Activated CD4-positive, alpha-beta T cell treated with anti-CD3 and anti-CD28 coated beads, Interleukin-2, amount 10 ng/mL, durations not matched to agents 7 days and 5 days (primary cell): ENCODE measurements at regions not wholly inside any gene's neighbourhood (a gene's known extent, or its start where the extent isn't known, plus 50 kb on each side); places are given as distances from the start of the nearest gene placed in this dataset.

ENCODE experiments used
- CTCF ChIA-PET: fragments of 350-600 bp; sonication (Branson Sonifier 250); formaldehyde crosslinking; loops from one replicate; lab custom pipeline; 2021; ENCODE audit warnings: antibody characterized with exemption; lab: Charles Lee
- POLR2A ChIA-PET: fragments of 350-600 bp; sonication (Branson Sonifier 250); formaldehyde crosslinking; loops from one replicate; lab custom pipeline; 2021; ENCODE audit warnings: antibody characterized with exemption; lab: Charles Lee
- DNase-seq: peaks from one replicate; pipeline ENCODE4 v3.0.0-alpha.2; 2020
- H3K27ac Mint-ChIP-seq: one replicate; pipeline ENCODE4 v1.8.0; 2021; ENCODE audit warnings: mild to moderate bottlenecking, moderate library complexity, mixed read lengths
- H3K27me3 Mint-ChIP-seq: one replicate; pipeline ENCODE4 v1.8.0; 2021; ENCODE audit warnings: mixed read lengths
- H3K36me3 Mint-ChIP-seq: one replicate; pipeline ENCODE4 v1.8.0; 2021; ENCODE audit warnings: low read depth, mixed read lengths
- H3K4me1 Mint-ChIP-seq: one replicate; pipeline ENCODE4 v1.8.0; 2021; ENCODE audit warnings: mixed read lengths
- H3K4me3 Mint-ChIP-seq: one replicate; pipeline ENCODE4 v1.8.0; 2021; ENCODE audit warnings: mild to moderate bottlenecking, moderate library complexity, mixed read lengths
- H3K9me3 Mint-ChIP-seq: one replicate; pipeline ENCODE4 v1.8.0; 2021; ENCODE audit warnings: mixed read lengths

DNA sequence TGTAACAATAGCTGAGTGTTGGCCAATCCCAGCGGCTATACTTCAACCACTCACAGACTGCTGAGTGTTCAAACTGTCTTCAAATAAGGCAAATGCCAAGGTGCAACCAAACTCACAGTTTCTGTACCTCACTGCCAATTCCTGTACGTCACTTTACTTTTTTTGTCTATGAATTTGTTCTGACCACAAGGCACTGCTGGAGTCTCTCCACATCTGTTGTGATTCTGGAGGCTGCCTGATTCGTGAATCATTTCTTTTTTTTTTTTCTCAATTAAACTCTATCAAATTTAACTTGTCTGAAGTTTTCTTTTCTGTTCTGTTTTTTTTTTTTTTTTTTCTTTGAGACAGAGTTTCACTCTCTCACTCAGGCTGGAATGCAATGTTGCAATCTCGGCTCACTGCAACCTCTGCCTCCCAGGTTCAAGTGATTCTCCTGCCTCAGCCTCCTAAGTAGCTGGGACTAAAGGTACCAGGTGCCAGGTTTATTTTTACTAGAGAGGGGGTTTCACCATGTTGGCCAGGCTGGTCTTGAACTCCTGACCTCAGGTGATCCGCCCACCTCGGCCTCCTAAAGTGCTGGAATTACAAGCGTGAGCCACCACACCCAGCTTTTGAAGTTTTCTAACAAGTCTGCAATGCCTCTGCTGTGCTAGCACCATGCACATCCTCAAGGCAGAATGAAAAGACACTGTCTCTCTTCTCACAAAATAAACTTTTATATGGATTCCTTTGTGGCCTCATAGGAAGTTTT is 401.7 kb downstream of the IRS2 start:
- no peaks in the 10 kb centered on the region for H3K27me3 Mint-ChIP-seq
- no peaks in the 10 kb centered on the region for H3K36me3 Mint-ChIP-seq
- no peak overlapping the region for H3K27ac Mint-ChIP-seq
- H3K9me3 Mint-ChIP-seq: no peaks in the 10 kb centered on the region
- no peak for DNase-seq
- H3K4me1 Mint-ChIP-seq: no peaks in the 10 kb centered on the region
- POLR2A ChIA-PET: no interaction called here
- CTCF ChIA-PET: no interaction called here
- H3K4me3 Mint-ChIP-seq: no peak overlapping the region

DNA sequence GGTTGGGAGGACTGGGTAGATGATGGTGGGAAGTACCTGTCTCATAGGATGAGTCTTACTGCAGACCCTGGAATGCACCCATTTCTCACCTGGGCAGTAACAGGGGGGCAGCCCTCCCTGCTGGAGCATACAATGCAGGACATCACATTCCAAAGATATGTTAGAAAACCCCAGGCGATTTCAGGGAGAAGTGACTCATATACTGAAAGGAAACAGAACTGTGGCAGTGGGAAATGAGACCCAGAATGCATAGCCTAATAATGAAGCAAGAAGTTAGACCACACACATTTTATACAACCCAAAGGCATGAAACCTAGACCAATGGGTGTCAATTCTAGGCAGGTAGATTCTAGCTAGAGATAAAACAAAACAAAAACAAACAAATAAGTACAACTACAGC is 402.7 kb downstream of the IRS2 start:
- CTCF ChIA-PET: no interaction called here
- no peak overlapping the region for H3K27ac Mint-ChIP-seq
- H3K4me3 Mint-ChIP-seq: no peak overlapping the region
- no peaks in the 10 kb centered on the region for H3K27me3 Mint-ChIP-seq
- H3K9me3 Mint-ChIP-seq: no peaks in the 10 kb centered on the region
- no peaks in the 10 kb centered on the region for H3K4me1 Mint-ChIP-seq
- DNase-seq: no peak
- POLR2A ChIA-PET: no interaction called here
- no peaks in the 10 kb centered on the region for H3K36me3 Mint-ChIP-seq

DNA sequence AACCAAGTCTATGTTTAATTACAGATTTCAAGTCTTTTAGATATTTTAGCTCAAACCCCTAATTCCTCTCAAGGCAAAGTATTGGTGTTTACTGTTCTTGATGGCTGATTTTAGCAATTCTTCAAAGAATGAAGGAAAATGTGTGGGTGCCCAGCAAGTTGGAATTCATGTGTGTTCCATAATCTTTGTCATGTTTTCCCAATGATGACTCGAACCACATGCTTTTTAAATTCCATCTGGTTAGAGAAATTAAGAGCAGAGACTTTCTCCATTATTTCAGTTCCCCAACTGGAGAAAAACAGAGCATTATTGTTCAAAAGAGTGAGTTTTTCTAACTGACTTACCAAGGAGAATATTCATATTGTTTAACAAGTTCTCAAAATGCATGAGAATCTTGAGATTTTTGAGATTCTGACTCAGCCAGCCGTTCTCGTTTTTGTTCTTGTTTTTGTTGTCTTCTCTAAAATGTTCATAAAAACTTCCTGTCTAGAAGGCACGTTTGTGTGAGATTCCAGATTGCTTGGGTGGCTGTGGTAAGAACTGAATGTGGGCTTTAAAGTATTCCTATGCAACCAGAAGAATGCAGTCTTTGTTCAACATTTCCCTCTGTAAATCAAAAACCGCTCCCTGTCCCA is 404.7 kb downstream of the IRS2 start:
- H3K4me3 Mint-ChIP-seq: no peak overlapping the region
- H3K27ac Mint-ChIP-seq: no peak overlapping the region
- ChIA-PET POLR2A (no interaction called here), CTCF (no interaction called here)
- H3K27me3 Mint-ChIP-seq: no peaks in the 10 kb centered on the region
- no peak for DNase-seq
- H3K4me1 Mint-ChIP-seq: no peaks in the 10 kb centered on the region
- no peaks in the 10 kb centered on the region for H3K9me3 Mint-ChIP-seq
- H3K36me3 Mint-ChIP-seq: no peaks in the 10 kb centered on the region

DNA sequence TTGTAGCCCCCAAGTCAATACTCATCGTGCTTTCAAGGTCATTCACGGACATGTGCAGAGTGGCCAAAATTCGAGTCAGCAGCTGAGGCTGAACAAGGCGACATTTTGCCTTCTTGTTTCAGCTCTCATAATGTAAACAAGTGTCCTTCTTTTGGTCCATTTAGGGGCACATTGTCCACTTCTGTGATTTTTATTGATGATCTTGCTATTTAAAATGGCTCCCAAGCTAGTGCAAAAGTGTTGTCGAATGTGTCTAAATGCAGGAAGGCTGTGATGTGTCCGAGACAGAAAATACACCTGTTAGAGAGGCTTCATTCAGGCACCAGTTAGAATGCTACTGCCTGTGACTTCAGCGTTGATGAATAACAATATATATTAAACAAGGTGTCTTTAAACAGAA is 405.9 kb downstream of the IRS2 start:
- H3K4me3 Mint-ChIP-seq: no peak overlapping the region
- H3K9me3 Mint-ChIP-seq: no peaks in the 10 kb centered on the region
- ChIA-PET CTCF (no interaction called here), POLR2A (no interaction called here)
- H3K27ac Mint-ChIP-seq: no peak overlapping the region
- no peak for DNase-seq
- H3K36me3 Mint-ChIP-seq: no peaks in the 10 kb centered on the region
- no peaks in the 10 kb centered on the region for H3K4me1 Mint-ChIP-seq
- no peaks in the 10 kb centered on the region for H3K27me3 Mint-ChIP-seq

DNA sequence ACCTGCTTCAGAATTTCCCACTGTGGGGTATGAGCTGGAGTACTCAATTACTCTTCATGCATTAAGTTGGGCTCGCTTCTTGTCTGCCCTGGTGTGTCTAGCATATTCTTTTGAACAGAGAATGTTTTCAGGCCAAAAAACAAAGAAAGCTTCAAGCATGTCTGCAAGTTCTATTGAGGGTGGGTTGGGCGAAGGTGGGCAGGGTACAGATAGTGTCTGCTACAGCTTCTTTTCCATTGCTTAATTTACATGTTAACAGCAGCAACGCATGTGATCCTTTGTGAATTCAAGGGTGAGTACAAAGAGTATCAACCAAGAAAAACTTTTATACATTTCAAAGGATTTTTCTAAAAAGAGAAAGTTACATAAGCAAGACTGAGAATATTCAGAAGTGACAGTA is 406.5 kb downstream of the IRS2 start:
- no peaks in the 10 kb centered on the region for H3K27me3 Mint-ChIP-seq
- H3K4me1 Mint-ChIP-seq: no peaks in the 10 kb centered on the region
- no peak overlapping the region for H3K4me3 Mint-ChIP-seq
- no peaks in the 10 kb centered on the region for H3K9me3 Mint-ChIP-seq
- POLR2A ChIA-PET: no interaction called here
- no peak overlapping the region for H3K27ac Mint-ChIP-seq
- no peak for DNase-seq
- CTCF ChIA-PET: no interaction called here
- no peaks in the 10 kb centered on the region for H3K36me3 Mint-ChIP-seq

DNA sequence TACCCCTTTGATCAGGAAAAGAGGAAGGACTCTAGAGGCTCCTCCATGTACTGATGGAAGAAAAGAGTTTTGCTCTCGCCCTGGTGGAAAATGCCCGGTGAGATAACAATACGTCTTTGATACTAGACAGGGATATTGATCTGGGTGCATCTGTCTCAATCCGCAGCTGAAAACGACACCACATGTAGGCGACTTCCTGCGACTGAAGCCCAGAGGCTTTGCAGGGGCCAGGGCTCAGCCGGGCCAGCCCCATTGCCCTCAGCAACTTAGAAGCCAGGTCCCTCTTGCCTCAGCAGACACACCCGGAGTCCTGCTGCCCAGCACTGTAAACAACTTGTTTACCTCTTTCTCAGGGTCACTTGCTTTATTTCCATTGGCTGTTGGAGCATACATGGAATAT is 409.4 kb downstream of the IRS2 start:
- ChIA-PET CTCF (no interaction called here), POLR2A (no interaction called here)
- H3K9me3 Mint-ChIP-seq: no peaks in the 10 kb centered on the region
- H3K27ac Mint-ChIP-seq: no peak overlapping the region
- H3K4me3 Mint-ChIP-seq: no peak overlapping the region
- no peaks in the 10 kb centered on the region for H3K36me3 Mint-ChIP-seq
- H3K27me3 Mint-ChIP-seq: no peaks in the 10 kb centered on the region
- H3K4me1 Mint-ChIP-seq: no peaks in the 10 kb centered on the region
- DNase-seq: no peak

DNA sequence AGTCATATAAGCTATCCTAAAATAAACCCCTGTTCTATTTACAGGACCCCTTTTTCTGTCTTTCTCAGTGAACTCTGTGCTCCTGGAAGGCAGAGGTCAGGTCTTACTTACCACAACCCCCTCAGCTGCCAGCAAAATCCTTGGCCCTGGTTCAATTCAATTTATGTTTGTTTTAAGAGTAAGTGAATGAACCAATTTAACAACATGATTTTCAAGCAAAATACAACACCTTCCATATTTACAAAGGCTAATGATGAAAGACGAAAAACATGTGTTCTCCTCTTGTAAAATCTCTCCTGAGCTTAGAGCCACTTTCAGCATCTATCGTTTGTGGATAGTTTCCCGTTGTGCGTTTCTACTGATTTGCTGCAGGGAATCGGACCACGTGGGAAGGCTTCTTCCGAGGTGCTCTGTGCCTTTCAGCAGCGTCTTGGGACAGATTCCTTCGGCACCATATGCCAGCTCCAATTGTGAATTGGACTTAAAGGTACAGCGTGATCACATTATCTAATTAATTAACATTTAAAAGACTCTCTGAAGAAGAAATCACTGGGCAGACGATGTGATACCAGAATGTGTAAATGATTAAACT is 411.7 kb downstream of the IRS2 start:
- Mint-ChIP-seq H3K4me3 (no peak overlapping the region), H3K27me3 (no peaks in the 10 kb centered on the region), H3K9me3 (no peaks in the 10 kb centered on the region), H3K36me3 (no peaks in the 10 kb centered on the region), H3K27ac (no peak overlapping the region), H3K4me1 (no peaks in the 10 kb centered on the region)
- DNase-seq: no peak
- ChIA-PET CTCF (no interaction called here), POLR2A (no interaction called here)

DNA sequence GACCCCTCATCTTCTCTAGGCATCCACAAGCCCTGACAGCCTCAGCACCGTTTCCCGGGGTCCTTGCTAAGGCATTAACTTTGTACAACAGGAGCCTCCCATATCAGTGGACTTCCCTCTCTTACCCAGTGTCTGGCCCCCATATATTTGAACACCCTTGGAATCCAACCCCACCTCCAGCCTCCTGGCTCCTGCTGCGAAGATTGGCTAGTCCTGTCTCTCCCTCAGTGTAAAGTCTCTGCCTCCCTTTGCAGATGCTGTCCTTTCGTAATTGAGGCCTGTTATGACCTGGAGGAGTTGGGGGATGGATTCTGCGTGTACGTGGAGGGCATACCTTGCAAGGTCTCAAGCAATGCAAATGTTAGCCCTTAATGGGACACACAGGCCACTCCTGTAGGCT is 413.7 kb downstream of the IRS2 start:
- H3K9me3 Mint-ChIP-seq: no peaks in the 10 kb centered on the region
- POLR2A ChIA-PET: no interaction called here
- H3K4me3 Mint-ChIP-seq: no peak overlapping the region
- DNase-seq: no peak
- H3K27me3 Mint-ChIP-seq: no peaks in the 10 kb centered on the region
- no peaks in the 10 kb centered on the region for H3K36me3 Mint-ChIP-seq
- CTCF ChIA-PET: no interaction called here
- no peak overlapping the region for H3K27ac Mint-ChIP-seq
- no peaks in the 10 kb centered on the region for H3K4me1 Mint-ChIP-seq

DNA sequence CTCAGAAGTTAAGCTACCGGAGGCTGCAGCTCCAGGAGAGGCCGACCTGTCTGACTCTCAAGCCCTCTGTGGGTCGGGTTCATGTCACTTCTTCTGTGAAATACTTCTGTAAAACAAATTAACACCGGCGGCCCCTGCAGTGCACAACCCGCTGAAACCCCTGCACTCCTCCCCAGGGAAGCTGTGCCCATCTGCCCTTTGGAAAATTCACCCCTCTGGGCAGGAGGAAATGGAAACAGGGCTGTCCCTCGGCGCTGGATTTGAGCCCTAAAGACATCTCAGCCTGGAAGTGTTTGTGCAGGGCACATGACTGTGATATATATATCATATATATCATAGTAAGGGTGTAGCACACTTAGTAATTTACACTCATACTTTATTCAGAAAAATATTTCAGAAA is 415.3 kb downstream of the IRS2 start:
- Mint-ChIP-seq H3K9me3 (no peaks in the 10 kb centered on the region), H3K4me3 (no peak overlapping the region)

DNA sequence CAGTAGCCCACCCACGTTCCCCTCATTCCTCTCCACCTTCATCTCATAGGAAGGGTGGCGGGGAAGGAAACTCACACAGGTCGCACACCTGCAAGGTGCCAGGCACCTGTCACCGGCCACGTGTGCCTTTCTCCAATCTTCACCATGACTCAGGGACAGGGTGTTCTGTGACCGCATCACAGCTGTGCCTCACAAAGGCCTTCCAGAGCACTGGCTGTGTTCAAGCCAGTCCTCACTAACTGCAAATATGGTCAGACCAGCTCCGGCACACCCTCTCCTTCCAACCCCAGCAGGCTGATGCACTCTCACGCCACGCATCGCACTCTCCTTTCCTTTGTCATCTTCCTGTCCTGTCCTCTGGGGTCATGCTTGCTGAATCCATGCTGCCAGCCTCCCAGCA is 415.9 kb downstream of the IRS2 start:
- Mint-ChIP-seq H3K4me3 (no peak overlapping the region), H3K27me3 (no peaks in the 10 kb centered on the region), H3K4me1 (no peaks in the 10 kb centered on the region), H3K9me3 (no peaks in the 10 kb centered on the region), H3K36me3 (no peaks in the 10 kb centered on the region), H3K27ac (no peak overlapping the region)
- ChIA-PET CTCF (no interaction called here), POLR2A (no interaction called here)
- DNase-seq: no peak

More for the DNA sequence above, 415.3 kb downstream of the IRS2 start:
- H3K27me3 Mint-ChIP-seq: no peaks in the 10 kb centered on the region
- no peak for DNase-seq
- no peaks in the 10 kb centered on the region for H3K4me1 Mint-ChIP-seq
- POLR2A ChIA-PET: no interaction called here
- H3K27ac Mint-ChIP-seq: no peak overlapping the region
- no peaks in the 10 kb centered on the region for H3K36me3 Mint-ChIP-seq
- CTCF ChIA-PET: no interaction called here

DNA sequence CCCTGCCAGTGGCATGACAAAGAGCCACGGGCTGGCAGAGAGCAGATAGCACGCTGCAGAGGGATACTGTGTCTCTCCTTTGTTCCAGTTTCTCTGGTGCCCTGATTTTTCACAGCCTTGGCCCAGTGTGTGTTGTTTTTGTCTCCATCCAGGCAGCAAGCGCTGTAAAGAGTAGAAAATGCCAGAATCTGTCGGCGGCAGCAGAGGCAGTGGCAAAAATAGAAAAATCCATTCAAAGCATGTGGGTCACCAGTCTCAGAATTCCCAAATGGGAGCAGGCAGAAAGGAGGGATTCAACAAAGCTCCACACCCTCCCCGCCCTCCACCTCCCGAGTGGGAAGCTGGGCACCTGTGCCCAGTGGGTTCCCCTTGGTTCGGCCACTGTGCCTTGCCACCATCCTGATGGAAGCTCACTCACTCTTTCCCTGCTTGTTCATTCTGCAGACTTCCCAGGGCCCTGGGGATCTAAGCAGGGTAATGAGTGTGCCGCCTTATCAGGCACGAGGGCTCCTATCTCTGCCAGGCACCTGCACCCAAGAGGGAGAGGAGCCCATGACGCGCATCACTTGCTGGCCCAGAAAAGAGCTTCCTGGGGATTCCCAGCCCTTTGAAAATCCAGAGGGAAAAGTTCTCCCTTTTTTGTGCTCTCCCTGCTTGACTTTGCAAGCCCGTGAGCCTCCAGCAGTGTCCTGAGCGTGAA is 416.9 kb downstream of the IRS2 start:
- no peaks in the 10 kb centered on the region for H3K27me3 Mint-ChIP-seq
- H3K9me3 Mint-ChIP-seq: no peaks in the 10 kb centered on the region
- no peak for DNase-seq
- CTCF ChIA-PET: interaction anchor here (0.6 kb wide), 1 partner anchor 470 kb away, joined by 3 read pairs; no protein-coding TSS in a partner anchor
- POLR2A ChIA-PET: no interaction called here
- no peaks in the 10 kb centered on the region for H3K4me1 Mint-ChIP-seq
- H3K36me3 Mint-ChIP-seq: no peaks in the 10 kb centered on the region
- H3K4me3 Mint-ChIP-seq: no peak overlapping the region
- no peak overlapping the region for H3K27ac Mint-ChIP-seq

DNA sequence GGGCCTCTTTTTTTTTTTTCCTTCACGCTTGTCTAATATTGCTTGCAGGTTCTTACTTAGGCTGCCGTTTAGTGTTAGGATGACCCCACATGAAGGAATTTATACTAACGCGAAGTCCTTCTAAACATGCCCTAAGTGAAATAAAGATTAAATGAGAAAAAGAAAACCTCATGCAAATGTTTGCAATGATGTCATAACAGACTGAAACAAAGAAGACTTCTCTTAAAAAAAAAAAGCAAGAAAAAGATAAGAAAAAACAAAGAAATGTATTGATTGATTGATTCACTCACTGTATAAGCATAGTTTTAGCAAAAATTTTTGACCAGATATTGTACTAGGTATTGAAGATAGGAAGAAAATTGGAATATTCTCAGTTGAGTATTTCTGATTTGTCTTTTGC is 418.2 kb downstream of the IRS2 start:
- Mint-ChIP-seq H3K9me3 (no peaks in the 10 kb centered on the region), H3K36me3 (no peaks in the 10 kb centered on the region), H3K27me3 (no peaks in the 10 kb centered on the region), H3K4me3 (no peak overlapping the region), H3K4me1 (no peaks in the 10 kb centered on the region), H3K27ac (no peak overlapping the region)
- no peak for DNase-seq
- CTCF ChIA-PET: no interaction called here
- POLR2A ChIA-PET: no interaction called here

DNA sequence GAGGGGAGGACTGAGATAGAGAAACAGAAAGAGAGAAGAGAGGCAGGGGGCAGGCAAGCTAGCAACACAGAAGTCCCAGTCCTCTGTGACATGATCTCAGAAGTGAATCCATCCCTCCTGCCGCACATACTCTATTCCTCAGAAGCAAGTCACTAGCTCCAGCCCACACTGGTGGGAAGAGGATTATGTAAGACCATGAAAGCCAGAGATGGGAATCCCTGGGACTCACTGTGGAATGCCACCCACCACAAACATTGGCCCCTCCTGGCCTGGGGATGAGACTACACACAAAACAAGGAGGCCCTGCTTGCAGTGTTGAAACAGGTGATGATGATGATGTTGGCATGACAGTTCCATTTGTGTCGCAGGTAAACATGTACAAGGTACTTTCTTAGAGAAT is 419.9 kb downstream of the IRS2 start:
- H3K9me3 Mint-ChIP-seq: no peaks in the 10 kb centered on the region
- H3K27me3 Mint-ChIP-seq: no peaks in the 10 kb centered on the region
- H3K4me3 Mint-ChIP-seq: no peak overlapping the region
- POLR2A ChIA-PET: no interaction called here
- H3K36me3 Mint-ChIP-seq: no peaks in the 10 kb centered on the region
- H3K4me1 Mint-ChIP-seq: no peaks in the 10 kb centered on the region
- CTCF ChIA-PET: no interaction called here
- no peak for DNase-seq
- no peak overlapping the region for H3K27ac Mint-ChIP-seq
